ENCODE measurements at regions not wholly inside any gene's neighbourhood (a gene's known extent, or its start where the extent isn't known, plus 50 kb on each side); places are given as distances from the start of the nearest gene placed in this dataset.

DNA sequence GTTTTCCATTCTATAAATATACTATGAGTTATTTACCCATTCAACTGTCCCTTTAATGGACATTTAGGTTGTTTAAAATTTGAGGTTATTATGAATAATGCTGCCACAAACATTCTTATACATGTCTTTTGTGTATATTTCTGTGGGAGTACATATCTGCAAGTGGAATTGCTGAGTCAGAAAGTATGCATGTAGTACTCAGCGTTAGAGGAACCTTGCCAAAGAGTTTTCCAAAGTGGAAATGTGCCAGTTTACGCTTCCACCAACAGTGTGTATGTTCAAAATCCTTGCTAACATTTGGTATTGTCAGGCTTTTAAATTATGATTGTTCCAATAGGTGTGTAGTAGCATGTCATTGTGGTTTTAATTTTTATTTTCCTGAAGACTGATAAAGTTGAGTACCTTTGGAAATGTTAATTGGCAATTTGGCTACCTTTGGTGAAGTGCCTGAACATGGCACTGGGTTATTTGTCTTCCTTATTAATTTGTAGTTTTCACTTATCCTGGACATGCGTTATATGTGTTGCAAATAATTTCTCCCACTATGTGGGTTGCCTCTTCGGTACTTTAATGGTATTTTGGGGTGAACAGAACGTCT lies 341.2 kb downstream of the CD83 start:
- peaks cover 0 to 29% (median 20%) of the 10 kb centered on the region in 4 donors for H3K4me1 ChIP-seq
- 78 to 85% methylated on average over 5 of the region's 5 CpGs for WGBS, 2 donors
- no peaks in the 10 kb centered on the region for H3K27me3 ChIP-seq
- H3K4me3 ChIP-seq = no peak overlapping the region
- peak overlapping the region; percentile 3 to 54 (median 28) for H3K27ac ChIP-seq
- intact Hi-C loops (cut with DNase I) = no loop called here
- no peaks in the 10 kb centered on the region for H3K9me3 ChIP-seq
- no peaks in the 10 kb centered on the region for H3K36me3 ChIP-seq
- TF ChIP-seq POLR2A (IDR thresholded peaks at IDR 0.05) (no peak), EP300 (IDR thresholded peaks at IDR 0.05) (peak in 2 of 4 donors; percentile 26 to 33), POLR2AphosphoS5 (IDR thresholded peaks at IDR 0.05) (peak in 3 of 4 donors; percentile 54 to 73 (median 60))
- no peak for DNase-seq

GRCh38 chr6:14459315-14459714 lies 341.7 kb downstream of the CD83 start:
- no peak for DNase-seq
- TF ChIP-seq POLR2A (IDR thresholded peaks at IDR 0.05) (no peak), POLR2AphosphoS5 (IDR thresholded peaks at IDR 0.05) (no peak)
- Histone ChIP-seq H3K4me3 (no peak overlapping the region), H3K9me3 (no peaks in the 10 kb centered on the region), H3K4me1 (peaks cover 0 to 29% (median 19%) of the 10 kb centered on the region in 4 donors), H3K36me3 (no peaks in the 10 kb centered on the region), H3K27me3 (no peaks in the 10 kb centered on the region), H3K27ac (peak overlapping the region in 3 of 4 donors; percentile 3 to 54 (median 28))
- intact Hi-C loops (cut with DNase I) = no loop called here

- Histone ChIP-seq H3K4me3 (no peak overlapping the region), H3K36me3 (no peaks in the 10 kb centered on the region), H3K27me3 (no peaks in the 10 kb centered on the region), H3K4me1 (peaks cover 0 to 22% (median 14%) of the 10 kb centered on the region in 4 donors), H3K27ac (peak overlapping the region in 1 of 4 donors; percentile 54), H3K9me3 (peaks cover 0 to 3% (median 0%) of the 10 kb centered on the region in 4 donors)
- no peak for DNase-seq
- intact Hi-C loops (cut with DNase I) = no loop called here
- no peak for TF ChIP-seq EP300 (IDR thresholded peaks at IDR 0.05)
- TF ChIP-seq POLR2AphosphoS5 (IDR thresholded peaks at IDR 0.05) = no peak
- TF ChIP-seq, protein P1, sequence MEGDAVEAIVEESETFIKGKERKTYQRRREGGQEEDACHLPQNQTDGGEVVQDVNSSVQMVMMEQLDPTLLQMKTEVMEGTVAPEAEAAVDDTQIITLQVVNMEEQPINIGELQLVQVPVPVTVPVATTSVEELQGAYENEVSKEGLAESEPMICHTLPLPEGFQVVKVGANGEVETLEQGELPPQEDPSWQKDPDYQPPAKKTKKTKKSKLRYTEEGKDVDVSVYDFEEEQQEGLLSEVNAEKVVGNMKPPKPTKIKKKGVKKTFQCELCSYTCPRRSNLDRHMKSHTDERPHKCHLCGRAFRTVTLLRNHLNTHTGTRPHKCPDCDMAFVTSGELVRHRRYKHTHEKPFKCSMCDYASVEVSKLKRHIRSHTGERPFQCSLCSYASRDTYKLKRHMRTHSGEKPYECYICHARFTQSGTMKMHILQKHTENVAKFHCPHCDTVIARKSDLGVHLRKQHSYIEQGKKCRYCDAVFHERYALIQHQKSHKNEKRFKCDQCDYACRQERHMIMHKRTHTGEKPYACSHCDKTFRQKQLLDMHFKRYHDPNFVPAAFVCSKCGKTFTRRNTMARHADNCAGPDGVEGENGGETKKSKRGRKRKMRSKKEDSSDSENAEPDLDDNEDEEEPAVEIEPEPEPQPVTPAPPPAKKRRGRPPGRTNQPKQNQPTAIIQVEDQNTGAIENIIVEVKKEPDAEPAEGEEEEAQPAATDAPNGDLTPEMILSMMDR (IDR thresholded peaks at IDR 0.05) = no peak
- TF ChIP-seq POLR2A (IDR thresholded peaks at IDR 0.05) = no peak
Observed at GRCh38 chr6:14460556-14460955, 343.0 kb downstream of the CD83 start.

GRCh38 chr6:14462135-14462534 lies 344.6 kb downstream of the CD83 start:
- H3K27ac ChIP-seq = no peak overlapping the region
- peaks cover 0 to 20% (median 13%) of the 10 kb centered on the region in 4 donors for H3K4me1 ChIP-seq
- DNase-seq = no peak
- no peaks in the 10 kb centered on the region for H3K36me3 ChIP-seq
- no peak for TF ChIP-seq POLR2A (IDR thresholded peaks at IDR 0.05)
- TF ChIP-seq POLR2AphosphoS5 (IDR thresholded peaks at IDR 0.05) = no peak
- TF ChIP-seq, protein P1 (IDR thresholded peaks at IDR 0.05) = no peak
- no peak for TF ChIP-seq EP300 (IDR thresholded peaks at IDR 0.05)
- H3K9me3 ChIP-seq = peaks cover 0 to 3% (median 0%) of the 10 kb centered on the region in 4 donors
- intact Hi-C loops (cut with DNase I) = no loop called here
- WGBS, 2 donors = 92 to 94% methylated on average over 3 of the region's 3 CpGs
- H3K4me3 ChIP-seq = no peak overlapping the region
- H3K27me3 ChIP-seq = no peaks in the 10 kb centered on the region

GRCh38 chr6:14462566-14462965 lies 345.0 kb downstream of the CD83 start:
- H3K4me3 ChIP-seq = no peak overlapping the region
- H3K36me3 ChIP-seq = no peaks in the 10 kb centered on the region
- peaks cover 0 to 3% (median 0%) of the 10 kb centered on the region in 4 donors for H3K9me3 ChIP-seq
- no peaks in the 10 kb centered on the region for H3K27me3 ChIP-seq
- DNase-seq = no peak
- intact Hi-C loops (cut with DNase I) = no loop called here
- H3K4me1 ChIP-seq = peaks cover 0 to 24% (median 14%) of the 10 kb centered on the region in 4 donors
- H3K27ac ChIP-seq = no peak overlapping the region
- TF ChIP-seq EP300 (IDR thresholded peaks at IDR 0.05) = no peak
- TF ChIP-seq POLR2AphosphoS5 (IDR thresholded peaks at IDR 0.05) = no peak
- TF ChIP-seq, protein P1 (IDR thresholded peaks at IDR 0.05) = no peak
- TF ChIP-seq POLR2A (IDR thresholded peaks at IDR 0.05) = no peak
- WGBS, 2 donors = 86 to 88% methylated on average over 2 of the region's 2 CpGs

- peaks cover 0 to 22% (median 14%) of the 10 kb centered on the region in 4 donors for H3K4me1 ChIP-seq
- TF ChIP-seq POLR2AphosphoS5 (IDR thresholded peaks at IDR 0.05) = no peak
- TF ChIP-seq POLR2A (IDR thresholded peaks at IDR 0.05) = no peak
- TF ChIP-seq, protein P1 (IDR thresholded peaks at IDR 0.05) = no peak
- no peak for TF ChIP-seq EP300 (IDR thresholded peaks at IDR 0.05)
- peaks cover 0 to 3% (median 0%) of the 10 kb centered on the region in 4 donors for H3K9me3 ChIP-seq
- no peak overlapping the region for H3K27ac ChIP-seq
- intact Hi-C loops (cut with DNase I) = no loop called here
- H3K36me3 ChIP-seq = no peaks in the 10 kb centered on the region
- no peaks in the 10 kb centered on the region for H3K27me3 ChIP-seq
- 95 to 96% methylated on average over 6 of the region's 6 CpGs for WGBS, 2 donors
- H3K4me3 ChIP-seq = no peak overlapping the region
- no peak for DNase-seq
Observed at GRCh38 chr6:14463110-14463509, 345.5 kb downstream of the CD83 start.

All from sigmoid colon (tissue), 6 donors.